Adrenal gland (tissue), 9 donors: ENCODE measurements at regions not wholly inside any gene's neighbourhood (a gene's known extent, or its start where the extent isn't known, plus 50 kb on each side); places are given as distances from the start of the nearest gene placed in this dataset.

Experiments
- DNase-seq, 7 donors: peaks; one replicate each; pipeline ENCODE4 v3.0.0-alpha.2; 2019 to 2020
- H3K27ac ChIP-seq, 5 donors: fragments of 200-600 bp; sonication (generic) in 4 of 5; 1 replicate in 3 of 5; 2 replicates in 2 of 5; pipeline versions ENCODE4 v1.5.1 to v1.8.0; 2016 to 2020; ENCODE audit warnings: mild to moderate bottlenecking in 1 of 5
- H3K27me3 ChIP-seq: fragments of 200-600 bp; 2 replicates; pipeline ENCODE4 v1.8.0; 2021
- H3K36me3 ChIP-seq, 2 donors: fragments of 200-600 bp; replicated peaks in 1 of 2; 1 replicate in 1 of 2; 2 replicates in 1 of 2; pipeline versions ENCODE4 v1.5.1 to v1.8.0; 2018 to 2022
- H3K4me1 ChIP-seq, 2 donors: fragments of 200-600 bp; replicated peaks in 1 of 2; 1 replicate in 1 of 2; 2 replicates in 1 of 2; pipeline versions ENCODE4 v1.5.1 to v1.8.0; 2018 to 2021
- H3K4me3 ChIP-seq, 4 donors: fragments of 200-600 bp; sonication (generic) in 3 of 4; one replicate each; pipeline ENCODE4 v1.5.1; 2016 to 2018
- H3K9me3 ChIP-seq, 3 donors: fragments of 200-600 bp; sonication (generic) in 1 of 3; replicated peaks in 1 of 3; 1 replicate in 2 of 3; 2 replicates in 1 of 3; pipeline versions ENCODE4 v1.5.1 to v1.8.0; 2016 to 2021
- POLR2A ChIP-seq, 2 donors: fragments of 450-650 bp; IDR thresholded peaks; one replicate each; pipeline ENCODE4 v1.6.1; 2017; ENCODE audit warnings: antibody characterized with exemption in 2 of 2, mild to moderate bottlenecking in 2 of 2, moderate library complexity in 1 of 2
- WGBS, 4 donors: extraction: QIAGEN DNeasy Blood & Tissue Kit in 2 of 4; methylation state at CpG; one replicate each; pipeline versions ENCODE4 v1.1.5 to v1.1.7; 2013 to 2017; 5-methylcytosine and 5-hydroxymethylcytosine counted together
- intact Hi-C, 2 donors: fragments of 100-400 bp; cut with DNase I; formaldehyde crosslinking; loops; one replicate each; pipeline versions ENCODE4 v1.14.1 to v1.15.0; 2022 to 2023
- TF ChIP-seq, protein P1 (sequence below), 6 experiments: fragments of 450-650 bp in 4 of 6; fragments of 200-600 bp in 2 of 6; sonication (generic) in 1 of 6; IDR thresholded peaks; 1 replicate in 5 of 6; 2 replicates in 1 of 6; pipeline versions ENCODE4 v1.5.1 to v1.8.0; 2016 to 2021; ENCODE audit warnings: antibody characterized with exemption in 6 of 6, mild to moderate bottlenecking in 2 of 6, moderate library complexity in 1 of 6
- donor health status: healthy with polysubstance abuse.
- donor health status: Bipolar disorder and iron deficiency.
- donor health status: DM: yes; HTN: yes; CAD: no.
- donor health status: DM: no; HTN: no; CAD: no.
- donor health status: DM: no; HTN: no; CAD: no.

DNA sequence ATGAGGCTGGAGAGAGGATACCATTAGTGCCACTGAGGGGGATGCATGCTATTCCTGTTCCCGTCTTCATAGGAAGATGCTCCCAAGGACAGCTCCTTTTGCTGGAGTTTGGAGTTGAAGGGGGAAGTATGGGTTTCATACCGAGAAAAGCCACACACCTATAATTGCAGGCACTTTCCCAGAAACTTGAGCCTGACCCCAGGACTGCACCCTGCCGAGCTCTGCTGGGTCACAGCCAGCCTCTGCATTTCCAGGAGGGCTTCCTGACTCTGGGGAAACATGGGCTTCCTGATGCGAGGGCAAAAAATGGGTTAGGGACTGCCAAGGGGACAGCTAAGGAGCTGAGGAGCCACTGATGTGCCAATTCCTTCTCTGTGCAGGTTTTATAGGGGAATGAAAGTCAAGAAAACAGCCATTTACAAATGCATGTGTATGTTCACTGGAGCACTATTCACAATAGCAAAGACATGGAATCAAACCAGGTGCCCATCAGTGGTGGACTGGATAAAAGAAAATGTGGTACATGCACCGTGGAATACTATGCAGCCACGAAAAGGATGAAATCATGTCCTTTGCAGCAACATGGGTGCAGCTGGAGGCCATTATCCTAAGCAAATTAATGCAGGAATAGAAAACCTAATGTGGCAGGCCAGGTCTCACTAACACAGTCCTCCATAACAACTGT is 104.5 kb downstream of the ACAA2 start:
- no peak for TF ChIP-seq POLR2A (IDR thresholded peaks at IDR 0.05)
- TF ChIP-seq, protein P1, sequence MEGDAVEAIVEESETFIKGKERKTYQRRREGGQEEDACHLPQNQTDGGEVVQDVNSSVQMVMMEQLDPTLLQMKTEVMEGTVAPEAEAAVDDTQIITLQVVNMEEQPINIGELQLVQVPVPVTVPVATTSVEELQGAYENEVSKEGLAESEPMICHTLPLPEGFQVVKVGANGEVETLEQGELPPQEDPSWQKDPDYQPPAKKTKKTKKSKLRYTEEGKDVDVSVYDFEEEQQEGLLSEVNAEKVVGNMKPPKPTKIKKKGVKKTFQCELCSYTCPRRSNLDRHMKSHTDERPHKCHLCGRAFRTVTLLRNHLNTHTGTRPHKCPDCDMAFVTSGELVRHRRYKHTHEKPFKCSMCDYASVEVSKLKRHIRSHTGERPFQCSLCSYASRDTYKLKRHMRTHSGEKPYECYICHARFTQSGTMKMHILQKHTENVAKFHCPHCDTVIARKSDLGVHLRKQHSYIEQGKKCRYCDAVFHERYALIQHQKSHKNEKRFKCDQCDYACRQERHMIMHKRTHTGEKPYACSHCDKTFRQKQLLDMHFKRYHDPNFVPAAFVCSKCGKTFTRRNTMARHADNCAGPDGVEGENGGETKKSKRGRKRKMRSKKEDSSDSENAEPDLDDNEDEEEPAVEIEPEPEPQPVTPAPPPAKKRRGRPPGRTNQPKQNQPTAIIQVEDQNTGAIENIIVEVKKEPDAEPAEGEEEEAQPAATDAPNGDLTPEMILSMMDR (IDR thresholded peaks at IDR 0.05): no peak

DNA sequence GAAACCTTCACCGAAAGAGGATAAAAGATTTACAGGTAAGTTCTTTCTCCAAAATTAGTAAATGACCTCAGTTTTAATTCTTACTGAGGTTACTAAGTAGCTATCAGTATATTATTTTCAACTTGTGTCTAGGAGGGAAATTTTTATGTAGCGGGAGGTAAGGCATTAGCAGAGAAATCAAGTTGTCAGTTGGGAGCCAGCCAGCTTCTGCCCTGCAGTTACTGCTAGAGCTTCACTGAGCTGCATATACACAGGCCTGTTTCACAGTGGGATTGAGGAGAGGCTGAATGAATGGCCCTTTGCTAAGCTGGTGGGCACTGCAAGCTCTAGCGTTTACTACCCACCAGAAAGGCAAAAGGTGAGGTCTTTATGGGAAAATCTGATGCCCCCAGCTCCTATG is 105.7 kb downstream of the ACAA2 start:
- Histone ChIP-seq H3K9me3 (no peaks in the 10 kb centered on the region), H3K4me3 (no peak overlapping the region), H3K27ac (no peak overlapping the region), H3K4me1 (no peaks in the 10 kb centered on the region), H3K36me3 (no peaks in the 10 kb centered on the region), H3K27me3 (no peaks in the 10 kb centered on the region)
- intact Hi-C loops: no loop called here
- DNase-seq: no peak
- WGBS, 4 donors: 76 to 87% (median 84%) methylated on average over 3 of the region's 3 CpGs
- TF ChIP-seq POLR2A (IDR thresholded peaks at IDR 0.05): no peak
- TF ChIP-seq, protein P1 (IDR thresholded peaks at IDR 0.05): no peak

More for the DNA sequence above, 104.5 kb downstream of the ACAA2 start:
- WGBS, 4 donors: 67 to 76% (median 71%) methylated on average over 6 of the region's 6 CpGs
- no peak for DNase-seq
- no peaks in the 10 kb centered on the region for H3K4me1 ChIP-seq
- H3K36me3 ChIP-seq: no peaks in the 10 kb centered on the region
- H3K27ac ChIP-seq: no peak overlapping the region
- intact Hi-C loops: no loop called here
- no peaks in the 10 kb centered on the region for H3K9me3 ChIP-seq
- no peaks in the 10 kb centered on the region for H3K27me3 ChIP-seq
- H3K4me3 ChIP-seq: no peak overlapping the region

DNA sequence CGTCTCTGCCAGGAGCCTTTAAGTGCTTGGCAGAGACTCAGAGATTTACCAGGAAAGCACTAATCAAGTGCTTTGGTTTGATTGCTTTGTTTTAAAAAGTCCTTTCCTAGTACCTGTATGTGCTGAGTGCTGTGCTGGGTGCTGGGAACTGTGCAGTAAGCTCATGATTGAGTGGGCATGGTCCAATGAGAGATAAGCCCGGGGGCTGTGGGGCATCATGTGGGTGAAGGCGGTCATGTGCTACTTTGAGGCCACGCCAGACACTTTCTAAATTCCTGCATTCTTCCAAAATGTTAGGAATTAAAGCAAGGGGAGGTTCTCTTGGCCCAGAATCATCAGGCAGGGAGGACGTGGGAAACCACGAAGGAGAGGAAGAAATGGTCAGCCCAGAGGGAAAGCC is 109.0 kb downstream of the ACAA2 start:
- Histone ChIP-seq H3K4me3 (no peak overlapping the region), H3K4me1 (no peaks in the 10 kb centered on the region), H3K36me3 (no peaks in the 10 kb centered on the region), H3K9me3 (no peaks in the 10 kb centered on the region), H3K27me3 (no peaks in the 10 kb centered on the region), H3K27ac (no peak overlapping the region)
- intact Hi-C loops: no loop called here
- TF ChIP-seq, protein P1 (IDR thresholded peaks at IDR 0.05): no peak
- no peak for TF ChIP-seq POLR2A (IDR thresholded peaks at IDR 0.05)
- WGBS, 4 donors: 49 to 60% (median 54%) methylated on average over 6 of the region's 6 CpGs
- no peak for DNase-seq

DNA sequence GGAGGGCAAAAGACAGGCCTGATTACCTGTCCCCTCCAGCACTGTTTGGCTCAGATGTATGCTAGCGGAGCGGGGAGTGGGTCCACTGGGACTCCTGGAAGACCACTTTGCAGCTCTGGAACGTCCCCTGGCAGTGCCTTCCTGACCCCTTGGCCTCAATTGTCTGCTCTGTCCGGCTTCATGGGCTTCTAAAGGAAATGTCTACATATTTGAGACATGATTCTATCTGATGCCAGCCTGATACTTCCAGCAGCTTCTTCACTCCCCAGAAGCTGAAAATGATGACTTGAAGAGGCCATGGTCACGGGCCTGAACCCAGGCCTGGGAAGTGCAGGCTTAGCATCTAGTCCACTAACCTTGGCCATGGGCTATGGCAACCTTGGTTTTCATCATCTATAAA is 112.1 kb downstream of the ACAA2 start:
- Histone ChIP-seq H3K4me3 (no peak overlapping the region), H3K27me3 (no peaks in the 10 kb centered on the region), H3K36me3 (no peaks in the 10 kb centered on the region), H3K9me3 (no peaks in the 10 kb centered on the region), H3K27ac (no peak overlapping the region), H3K4me1 (no peaks in the 10 kb centered on the region)
- intact Hi-C loops: no loop called here
- DNase-seq: no peak
- TF ChIP-seq POLR2A (IDR thresholded peaks at IDR 0.05): no peak
- TF ChIP-seq, protein P1 (IDR thresholded peaks at IDR 0.05): no peak
- 77 to 90% (median 81%) methylated on average over 2 to 5 of the region's 5 CpGs for WGBS, 4 donors
